ENCODE measurements at regions not wholly inside any gene's neighbourhood (a gene's known extent, or its start where the extent isn't known, plus 50 kb on each side); places are given as distances from the start of the nearest gene placed in this dataset.

GRCh38 chr18:77905011-77905410 lies 655.4 kb downstream of the GALR1 start:
- H4K20me1 ChIP-seq (ENCODE audit: control insufficient read depth, insufficient read depth, low read depth, low read length): no peaks in the 10 kb centered on the region
- no peak overlapping the region for H3K4me2 ChIP-seq (ENCODE audit: low read length)
- no peaks in the 10 kb centered on the region for H3F3A ChIP-seq (ENCODE audit: control insufficient read depth, insufficient read depth)
- no peaks in the 10 kb centered on the region for H3K27me3 ChIP-seq (ENCODE audit: control insufficient read depth, low read length)
- TF ChIP-seq EZH2phosphoT487 (IDR thresholded peaks at IDR 0.05; ENCODE audit: borderline replicate concordance, low read length) (no peak), CTCF (IDR thresholded peaks at IDR 0.05; ENCODE audit: low read depth, low read length, poor library complexity, severe bottlenecking) (no peak)
- no peaks in the 10 kb centered on the region for H3K79me2 ChIP-seq (ENCODE audit: control insufficient read depth, low read length)
- 0 out of 2 replicates have a peak, but pooled peaks cover 3% of the 10 kb centered on the region for H3K4me1 ChIP-seq (ENCODE audit: control insufficient read depth, low read length)
- H3K4me3 ChIP-seq (ENCODE audit: low read length): no peak overlapping the region
- no peak overlapping the region for H3K27ac ChIP-seq (ENCODE audit: low read depth, low read length)
- no peaks in the 10 kb centered on the region for H3K9me2 ChIP-seq (replicated peaks; ENCODE audit: control insufficient read depth, low read length)
- no peaks in the 10 kb centered on the region for H3K9me3 ChIP-seq (ENCODE audit: control insufficient read depth, insufficient read depth, low read length)
- no peaks in the 10 kb centered on the region for H3K36me3 ChIP-seq (ENCODE audit: control insufficient read depth, low read length)

- H3F3A ChIP-seq (ENCODE audit: control insufficient read depth, insufficient read depth): no peaks in the 10 kb centered on the region
- H4K20me1 ChIP-seq (ENCODE audit: control insufficient read depth, insufficient read depth, low read depth, low read length): no peaks in the 10 kb centered on the region
- H3K9me2 ChIP-seq (replicated peaks; ENCODE audit: control insufficient read depth, low read length): no peaks in the 10 kb centered on the region
- H3K27ac ChIP-seq (ENCODE audit: low read depth, low read length): no peak overlapping the region
- no peaks in the 10 kb centered on the region for H3K27me3 ChIP-seq (ENCODE audit: control insufficient read depth, low read length)
- TF ChIP-seq EZH2phosphoT487 (IDR thresholded peaks at IDR 0.05; ENCODE audit: borderline replicate concordance, low read length) (no peak), CTCF (IDR thresholded peaks at IDR 0.05; ENCODE audit: low read depth, low read length, poor library complexity, severe bottlenecking) (no peak)
- no peak overlapping the region for H3K4me3 ChIP-seq (ENCODE audit: low read length)
- no peaks in the 10 kb centered on the region for H3K9me3 ChIP-seq (ENCODE audit: control insufficient read depth, insufficient read depth, low read length)
- H3K79me2 ChIP-seq (ENCODE audit: control insufficient read depth, low read length): no peaks in the 10 kb centered on the region
- H3K4me2 ChIP-seq (ENCODE audit: low read length): no peak overlapping the region
- H3K36me3 ChIP-seq (ENCODE audit: control insufficient read depth, low read length): no peaks in the 10 kb centered on the region
- no peaks in the 10 kb centered on the region for H3K4me1 ChIP-seq (ENCODE audit: control insufficient read depth, low read length)
Observed at GRCh38 chr18:77905449-77906055, 655.9 kb downstream of the GALR1 start.

- no peaks in the 10 kb centered on the region for H3K27me3 ChIP-seq (ENCODE audit: control insufficient read depth, low read length)
- TF ChIP-seq EZH2phosphoT487 (IDR thresholded peaks at IDR 0.05; ENCODE audit: borderline replicate concordance, low read length): no peak
- TF ChIP-seq CTCF (IDR thresholded peaks at IDR 0.05; ENCODE audit: low read depth, low read length, poor library complexity, severe bottlenecking): no peak
- no peaks in the 10 kb centered on the region for H3K36me3 ChIP-seq (ENCODE audit: control insufficient read depth, low read length)
- no peaks in the 10 kb centered on the region for H3K9me2 ChIP-seq (replicated peaks; ENCODE audit: control insufficient read depth, low read length)
- H3K4me1 ChIP-seq (ENCODE audit: control insufficient read depth, low read length): no peaks in the 10 kb centered on the region
- no peaks in the 10 kb centered on the region for H4K20me1 ChIP-seq (ENCODE audit: control insufficient read depth, insufficient read depth, low read depth, low read length)
- no peaks in the 10 kb centered on the region for H3F3A ChIP-seq (ENCODE audit: control insufficient read depth, insufficient read depth)
- H3K9me3 ChIP-seq (ENCODE audit: control insufficient read depth, insufficient read depth, low read length): no peaks in the 10 kb centered on the region
- H3K4me2 ChIP-seq (ENCODE audit: low read length): no peak overlapping the region
- no peak overlapping the region for H3K4me3 ChIP-seq (ENCODE audit: low read length)
- no peak overlapping the region for H3K27ac ChIP-seq (ENCODE audit: low read depth, low read length)
- no peaks in the 10 kb centered on the region for H3K79me2 ChIP-seq (ENCODE audit: control insufficient read depth, low read length)
Observed at GRCh38 chr18:77906103-77906892, 656.6 kb downstream of the GALR1 start.
